OCI-LY3 (cell line): ENCODE measurements at regions not wholly inside any gene's neighbourhood (a gene's known extent, or its start where the extent isn't known, plus 50 kb on each side); places are given as distances from the start of the nearest gene placed in this dataset.

ENCODE experiments used
- CTCF ChIP-seq: fragments of 200-600, 300-600 bp; sonication (generic); IDR thresholded peaks from 2 replicates; pipeline ENCODE4 v1.5.1; 2014; ENCODE audit warnings: antibody characterized with exemption, low read length, low read depth
- EZH2phosphoT487 ChIP-seq: fragments of 200-600 bp; shearing (Covaris generic); IDR thresholded peaks from 2 replicates; pipeline ENCODE4 v1.6.1; 2018; ENCODE audit warnings: antibody characterized with exemption, mixed run types, low read depth

GRCh38 chr6:144534180-144534579 is 249.0 kb downstream of the UTRN start:
- TF ChIP-seq CTCF (no peak), EZH2phosphoT487 (no peak)
